ENCODE measurements at regions not wholly inside any gene's neighbourhood (a gene's known extent, or its start where the extent isn't known, plus 50 kb on each side); places are given as distances from the start of the nearest gene placed in this dataset.

- ATAC-seq (no peak), DNase-seq (no peak), FAIRE-seq (no peak)
- H3K27ac ChIP-seq: no peak overlapping the region
- H3K27me3 ChIP-seq: no peaks in the 10 kb centered on the region
- H3K4me3 ChIP-seq: no peak overlapping the region
- whole genome bisulfite sequencing, 2 donors: 79 to 89% methylated on average over 4 of the region's 4 CpGs
- no peaks in the 10 kb centered on the region for H3K9me3 ChIP-seq
- no peaks in the 10 kb centered on the region for H3K4me1 ChIP-seq
- intact Hi-C loops (cut with DNase I): no loop called here
- TF ChIP-seq, protein P1, sequence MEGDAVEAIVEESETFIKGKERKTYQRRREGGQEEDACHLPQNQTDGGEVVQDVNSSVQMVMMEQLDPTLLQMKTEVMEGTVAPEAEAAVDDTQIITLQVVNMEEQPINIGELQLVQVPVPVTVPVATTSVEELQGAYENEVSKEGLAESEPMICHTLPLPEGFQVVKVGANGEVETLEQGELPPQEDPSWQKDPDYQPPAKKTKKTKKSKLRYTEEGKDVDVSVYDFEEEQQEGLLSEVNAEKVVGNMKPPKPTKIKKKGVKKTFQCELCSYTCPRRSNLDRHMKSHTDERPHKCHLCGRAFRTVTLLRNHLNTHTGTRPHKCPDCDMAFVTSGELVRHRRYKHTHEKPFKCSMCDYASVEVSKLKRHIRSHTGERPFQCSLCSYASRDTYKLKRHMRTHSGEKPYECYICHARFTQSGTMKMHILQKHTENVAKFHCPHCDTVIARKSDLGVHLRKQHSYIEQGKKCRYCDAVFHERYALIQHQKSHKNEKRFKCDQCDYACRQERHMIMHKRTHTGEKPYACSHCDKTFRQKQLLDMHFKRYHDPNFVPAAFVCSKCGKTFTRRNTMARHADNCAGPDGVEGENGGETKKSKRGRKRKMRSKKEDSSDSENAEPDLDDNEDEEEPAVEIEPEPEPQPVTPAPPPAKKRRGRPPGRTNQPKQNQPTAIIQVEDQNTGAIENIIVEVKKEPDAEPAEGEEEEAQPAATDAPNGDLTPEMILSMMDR (IDR thresholded peaks at IDR 0.05): no peak
- no peaks in the 10 kb centered on the region for H3K36me3 ChIP-seq
Observed at GRCh38 chr7:67766906-67767410, 770.3 kb downstream of the TYW1 start.

DNA sequence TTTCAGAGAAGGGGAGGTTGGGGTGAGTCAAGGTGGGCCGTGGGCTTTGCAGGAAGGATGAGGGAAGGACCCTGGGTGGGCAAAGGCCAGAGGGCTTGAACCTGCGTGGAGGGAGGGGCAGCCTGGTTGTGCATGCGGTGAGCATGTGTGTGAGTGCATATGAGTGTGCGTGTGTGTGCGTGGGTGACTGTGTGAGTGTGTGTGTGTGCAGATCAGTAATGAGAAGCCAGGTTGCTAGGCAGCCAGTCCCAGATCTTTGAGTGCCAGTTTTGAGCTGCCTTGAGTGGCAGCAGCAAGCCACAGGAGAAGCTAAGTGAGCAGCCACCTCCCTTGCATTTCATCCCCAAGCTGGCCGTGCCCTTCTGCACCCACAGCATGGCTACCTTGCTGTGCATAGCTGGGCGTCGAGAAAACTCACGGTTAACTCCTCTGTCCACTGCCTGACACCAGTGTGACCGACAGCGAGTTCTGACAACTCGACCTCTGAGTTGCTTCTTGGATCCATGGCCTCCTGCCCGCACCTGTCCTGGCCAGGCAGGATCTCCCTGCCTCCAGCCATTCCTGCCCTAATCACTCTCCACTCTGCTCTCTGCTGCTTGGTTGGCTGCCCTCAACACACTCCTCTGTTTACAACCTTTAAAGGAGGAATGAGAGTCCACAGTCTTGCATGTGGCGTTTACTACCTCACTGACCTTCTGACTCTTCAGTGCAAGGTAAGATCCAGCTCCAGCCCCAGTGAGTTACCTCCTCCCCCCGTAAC lies 775.4 kb downstream of the TYW1 start:
- intact Hi-C loops (cut with DNase I): no loop called here
- TF ChIP-seq, protein P1 (IDR thresholded peaks at IDR 0.05): no peak
- ATAC-seq (peak in 2 of 4 donors; percentile 31 to 43), DNase-seq (no peak), FAIRE-seq (no peak)
- no peaks in the 10 kb centered on the region for H3K36me3 ChIP-seq
- H3K27ac ChIP-seq: no peak overlapping the region
- H3K4me1 ChIP-seq: no peaks in the 10 kb centered on the region
- H3K27me3 ChIP-seq: no peaks in the 10 kb centered on the region
- 53 to 65% methylated on average over 15 of the region's 15 CpGs for WGBS, 2 donors
- H3K9me3 ChIP-seq: no peaks in the 10 kb centered on the region
- no peak overlapping the region for H3K4me3 ChIP-seq

DNA sequence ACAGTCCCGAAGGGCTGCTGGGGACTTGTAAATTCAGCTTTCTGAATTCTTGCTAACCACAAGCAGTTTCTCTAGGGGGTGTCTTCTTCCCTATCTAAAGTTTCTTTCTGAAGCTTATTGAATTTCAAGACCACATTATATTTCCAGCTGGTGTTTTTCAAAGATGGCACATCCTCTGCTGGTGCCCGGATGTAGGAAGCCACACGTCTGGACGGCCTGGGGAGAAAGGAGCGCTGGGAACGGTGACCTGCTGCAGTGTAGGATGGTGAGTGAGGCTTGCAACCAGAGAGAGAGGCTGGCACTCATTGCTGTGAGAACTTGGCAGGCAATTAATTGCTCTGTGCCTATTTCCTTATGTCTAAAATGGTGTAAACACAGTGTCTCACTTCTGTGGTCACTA lies 776.4 kb downstream of the TYW1 start:
- Histone ChIP-seq H3K4me1 (no peaks in the 10 kb centered on the region), H3K27me3 (no peaks in the 10 kb centered on the region), H3K27ac (no peak overlapping the region), H3K36me3 (no peaks in the 10 kb centered on the region), H3K4me3 (no peak overlapping the region), H3K9me3 (no peaks in the 10 kb centered on the region)
- WGBS, 2 donors: 43 to 45% methylated on average over 6 of the region's 6 CpGs
- DNase-seq (no peak), FAIRE-seq (no peak), ATAC-seq (peak in 2 of 4 donors; percentile 13 to 14)
- intact Hi-C loops (cut with DNase I): no loop called here
- TF ChIP-seq, protein P1 (IDR thresholded peaks at IDR 0.05): no peak

- intact Hi-C loops (cut with DNase I): no loop called here
- H3K9me3 ChIP-seq: no peaks in the 10 kb centered on the region
- no peaks in the 10 kb centered on the region for H3K27me3 ChIP-seq
- H3K4me1 ChIP-seq: no peaks in the 10 kb centered on the region
- ATAC-seq (peak in 3 of 4 donors; percentile 37 to 63 (median 53)), FAIRE-seq (no peak), DNase-seq (peak in 1 of 6 donors; percentile 16)
- TF ChIP-seq, protein P1 (IDR thresholded peaks at IDR 0.05): no peak
- 30 to 42% methylated on average over 3 of the region's 3 CpGs for WGBS, 2 donors
- H3K4me3 ChIP-seq: no peak overlapping the region
- H3K27ac ChIP-seq: no peak overlapping the region
- no peaks in the 10 kb centered on the region for H3K36me3 ChIP-seq
Observed at GRCh38 chr7:67777119-67777518, 780.5 kb downstream of the TYW1 start.

DNA sequence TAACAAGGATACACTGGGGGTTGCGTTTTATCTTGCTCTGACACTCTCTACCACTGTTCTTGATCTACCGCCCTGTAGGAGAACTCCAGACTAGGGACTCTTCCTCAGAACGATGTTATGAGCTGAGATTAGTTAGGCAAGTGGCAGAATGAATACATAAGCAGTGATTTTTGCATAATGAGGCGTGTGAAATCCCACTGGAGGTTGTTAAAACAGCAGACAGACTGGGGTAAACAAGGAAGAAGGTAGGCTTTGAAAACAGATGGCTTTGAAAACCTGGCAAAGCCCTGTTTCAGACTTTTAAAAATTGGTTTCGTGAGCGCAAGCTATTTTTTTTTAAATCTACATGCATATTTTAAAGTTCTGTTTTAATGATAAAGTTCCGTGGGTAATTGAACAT lies 785.2 kb downstream of the TYW1 start:
- H3K27me3 ChIP-seq: no peaks in the 10 kb centered on the region
- no peak overlapping the region for H3K4me3 ChIP-seq
- no peak for ATAC-seq
- H3K4me1 ChIP-seq: no peaks in the 10 kb centered on the region
- H3K27ac ChIP-seq: no peak overlapping the region
- no peak for FAIRE-seq
- H3K36me3 ChIP-seq: no peaks in the 10 kb centered on the region
- DNase-seq: no peak
- 62 to 66% methylated on average over 7 of the region's 7 CpGs for WGBS, 2 donors
- TF ChIP-seq, protein P1 (IDR thresholded peaks at IDR 0.05): no peak
- H3K9me3 ChIP-seq: no peaks in the 10 kb centered on the region
- intact Hi-C loops (cut with DNase I): no loop called here

Measured in pancreas (tissue), 10 donors.